ENCODE measurements at regions not wholly inside any gene's neighbourhood (a gene's known extent, or its start where the extent isn't known, plus 50 kb on each side); places are given as distances from the start of the nearest gene placed in this dataset.

DNA sequence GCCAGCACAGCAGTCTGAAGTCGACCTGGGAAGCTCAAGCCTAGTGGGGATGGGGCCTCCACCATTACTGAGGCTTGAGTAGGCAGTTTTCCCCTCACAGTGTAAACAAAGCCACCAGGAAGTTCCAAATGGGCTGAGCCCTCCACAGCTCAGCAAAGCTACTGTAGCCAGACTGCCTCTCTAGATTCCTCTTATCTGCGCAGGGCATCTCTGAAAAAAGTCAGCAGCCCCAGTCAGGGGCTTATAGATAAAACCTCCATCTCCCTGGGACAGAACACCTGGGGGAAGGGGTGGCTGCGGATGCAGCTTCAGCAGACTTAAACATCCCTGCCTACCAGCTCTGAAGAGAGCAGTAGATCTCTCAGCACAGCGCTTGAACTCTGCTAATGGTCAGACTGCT, 218.4 kb upstream of the VRK2 start:
- TF ChIP-seq CTCF (IDR thresholded peaks at IDR 0.05; ENCODE audit: extremely low read depth in 1 of 2, insufficient read depth in 1 of 2, low read depth in 1 of 2, low read length in 2 of 2) (no peak), POLR2A (IDR thresholded peaks at IDR 0.05; ENCODE audit: low read depth, low read length) (no peak), FOS (IDR thresholded peaks at IDR 0.05; ENCODE audit: borderline replicate concordance, insufficient read depth, low read length) (no peak), POLR2AphosphoS5 (IDR thresholded peaks at IDR 0.05; ENCODE audit: insufficient read depth, low read depth, low read length) (no peak), JUN (IDR thresholded peaks at IDR 0.05; ENCODE audit: borderline replicate concordance, insufficient read depth, insufficient read length, low read depth) (no peak), MYC (IDR thresholded peaks at IDR 0.05; ENCODE audit: low read depth, low read length) (no peak), EZH2 (IDR thresholded peaks at IDR 0.05; ENCODE audit: borderline replicate concordance, low read depth, low read length, severe bottlenecking) (no peak), GATA2 (IDR thresholded peaks at IDR 0.05; ENCODE audit: insufficient read depth, insufficient read length, low read depth, low read length) (no peak)
- TF ChIP-seq, protein P1, sequence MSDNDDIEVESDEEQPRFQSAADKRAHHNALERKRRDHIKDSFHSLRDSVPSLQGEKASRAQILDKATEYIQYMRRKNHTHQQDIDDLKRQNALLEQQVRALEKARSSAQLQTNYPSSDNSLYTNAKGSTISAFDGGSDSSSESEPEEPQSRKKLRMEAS (IDR thresholded peaks at IDR 0.05; ENCODE audit: insufficient read depth, insufficient read length), result no peak

Data from endothelial cell of umbilical vein (primary cell).